IPS DF 6.9 (cell line): ENCODE measurements at regions not wholly inside any gene's neighbourhood (a gene's known extent, or its start where the extent isn't known, plus 50 kb on each side); places are given as distances from the start of the nearest gene placed in this dataset.

Experiments
- DNase-seq: peaks from one replicate; pipeline ENCODE4 v3.0.0-alpha.2; 2013; ENCODE audit warnings: low read depth, low spot score
- H3K27ac ChIP-seq: one replicate; pipeline ENCODE4 v1.5.1; 2013; ENCODE audit warnings: low read length, control low read depth
- H3K27me3 ChIP-seq: 2 replicates; pipeline ENCODE4 v1.6.1; 2013; ENCODE audit warnings: mild to moderate bottlenecking, low read length; ENCODE audit not compliant: control insufficient read depth, insufficient read depth
- H3K36me3 ChIP-seq: 2 replicates; pipeline ENCODE4 v1.6.1; 2013; ENCODE audit warnings: low read length; ENCODE audit not compliant: control insufficient read depth, insufficient read depth
- H3K4me1 ChIP-seq: 2 replicates; pipeline ENCODE4 v1.6.1; 2013; ENCODE audit warnings: low read length; ENCODE audit not compliant: control insufficient read depth, insufficient read depth
- H3K4me3 ChIP-seq: 2 replicates; pipeline ENCODE4 v1.5.1; 2013; ENCODE audit warnings: mild to moderate bottlenecking, low read length
- H3K9me3 ChIP-seq: 2 replicates; pipeline ENCODE4 v1.6.1; 2013; ENCODE audit warnings: low read length, inconsistent platforms; ENCODE audit not compliant: control insufficient read depth, insufficient read depth
- WGBS: extraction: QIAGEN DNeasy Blood & Tissue Kit; methylation state at CpG from one replicate; pipeline ENCODE4 v1.1.7; 2013; ENCODE audit warnings: mixed read lengths, missing lambda C conversion rate; ENCODE audit not compliant: insufficient read length, insufficient coverage; 5-methylcytosine and 5-hydroxymethylcytosine counted together

DNA sequence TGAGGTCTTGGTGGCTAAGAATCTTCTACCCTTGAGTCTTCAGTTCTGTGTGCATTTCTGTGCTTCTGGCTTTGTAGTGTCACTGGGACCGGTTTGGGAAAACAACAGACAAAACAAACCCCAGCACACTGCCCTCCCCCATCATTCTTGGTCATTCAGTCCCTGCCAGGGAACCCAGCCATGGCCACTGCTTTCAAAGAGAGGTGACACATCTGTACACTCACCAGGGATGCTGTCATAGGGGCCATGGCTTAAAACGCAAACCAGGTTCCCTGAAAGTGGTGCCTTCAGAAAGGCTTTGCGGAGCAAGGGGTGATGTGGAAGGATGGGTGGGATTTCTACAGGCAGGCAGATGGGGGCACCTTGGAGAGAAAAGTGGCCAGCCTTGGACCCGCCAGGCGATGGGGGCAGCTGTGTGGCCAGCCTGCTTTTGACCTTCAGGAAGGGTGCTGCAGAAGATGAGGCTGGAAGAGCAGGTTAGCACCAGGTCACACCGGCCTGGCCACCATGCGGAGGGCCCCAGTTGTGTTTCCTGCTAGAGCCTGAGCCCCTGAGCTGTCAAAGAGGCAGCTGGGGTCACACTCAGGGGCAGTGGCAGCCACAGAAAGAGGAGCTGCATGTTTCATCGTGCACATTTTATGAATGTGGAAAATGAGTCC lies 101.3 kb downstream of the INHBB start:
- Histone ChIP-seq H3K27me3 (no peaks in the 10 kb centered on the region; the same call in 1 of the 2 replicates), H3K27ac (no peak overlapping the region), H3K9me3 (no peaks in the 10 kb centered on the region), H3K4me3 (no peak overlapping the region), H3K36me3 (no peaks in the 10 kb centered on the region), H3K4me1 (peaks cover 2% of the 10 kb centered on the region; the same call in 1 of the 2 replicates)
- WGBS, result no CpG with 5 or more reads among the region's 8 CpGs
- DNase-seq, result no peak

DNA sequence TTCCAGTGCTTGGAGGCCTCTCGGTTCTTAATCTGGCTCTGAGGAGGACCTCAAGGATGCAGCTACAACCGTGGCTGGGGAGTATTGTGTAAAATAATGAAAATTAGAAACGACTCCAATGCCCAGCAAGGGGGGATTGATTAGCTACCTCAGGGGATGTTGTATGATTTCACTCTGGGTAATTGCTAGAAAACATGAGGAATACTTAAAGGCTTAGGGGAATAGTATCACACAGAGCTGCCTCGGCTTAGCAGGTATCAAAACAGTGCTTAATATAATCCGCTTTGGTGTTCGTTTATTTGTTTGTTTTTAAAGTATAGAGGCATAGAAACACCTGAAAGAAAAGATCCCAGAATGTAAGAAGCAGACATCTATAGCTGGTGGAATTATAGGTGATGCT lies 102.5 kb downstream of the INHBB start:
- no peaks in the 10 kb centered on the region for H3K36me3 ChIP-seq
- DNase-seq, result no peak
- no peaks in the 10 kb centered on the region; the same call in 1 of the 2 replicates for H3K27me3 ChIP-seq
- no peak overlapping the region for H3K27ac ChIP-seq
- no peaks in the 10 kb centered on the region for H3K4me1 ChIP-seq
- no peaks in the 10 kb centered on the region for H3K9me3 ChIP-seq
- WGBS, result no CpG with 5 or more reads among the region's 6 CpGs
- no peak overlapping the region for H3K4me3 ChIP-seq

- DNase-seq, result no peak
- no peak overlapping the region for H3K4me3 ChIP-seq
- no peaks in the 10 kb centered on the region for H3K36me3 ChIP-seq
- no peaks in the 10 kb centered on the region; the same call in 1 of the 2 replicates for H3K27me3 ChIP-seq
- no peaks in the 10 kb centered on the region for H3K9me3 ChIP-seq
- no peak overlapping the region for H3K27ac ChIP-seq
- no CpG with 5 or more reads among the region's 15 CpGs for WGBS
- H3K4me1 ChIP-seq, result no peaks in the 10 kb centered on the region
Observed at GRCh38 chr2:120448961-120449810, 103.2 kb downstream of the INHBB start.

DNA sequence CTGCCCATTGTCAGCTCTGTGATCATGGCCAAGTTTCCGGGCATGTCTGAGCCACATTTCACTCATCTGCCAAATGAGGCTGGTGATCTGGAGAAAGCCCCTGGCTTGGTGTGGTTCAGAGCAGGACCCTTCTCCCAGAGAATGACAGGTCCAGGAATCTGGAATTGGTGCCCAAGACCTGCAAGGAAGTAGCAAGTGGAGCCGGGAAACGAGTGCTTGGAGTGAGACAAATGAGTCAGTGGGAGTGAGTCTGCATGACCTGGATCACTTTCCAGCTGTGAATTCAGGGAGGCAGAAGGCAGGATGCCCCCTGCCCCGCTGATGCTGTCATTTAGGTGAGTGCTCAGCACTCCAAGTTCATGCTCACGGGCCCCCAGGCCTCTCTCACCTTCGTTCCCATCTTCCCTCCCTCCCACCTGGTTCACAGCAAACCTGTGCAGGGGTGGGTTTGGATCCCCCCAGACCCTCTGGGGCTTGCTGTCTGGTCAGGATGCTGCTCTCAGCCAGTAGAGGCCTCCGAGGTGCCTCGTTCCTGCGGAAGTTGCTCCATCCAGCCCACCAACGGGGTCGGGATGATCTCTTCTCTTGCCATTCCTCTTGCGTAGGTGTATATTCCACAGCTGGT lies 104.4 kb downstream of the INHBB start:
- H3K27ac ChIP-seq, result no peak overlapping the region
- H3K36me3 ChIP-seq, result no peaks in the 10 kb centered on the region
- H3K4me1 ChIP-seq, result no peaks in the 10 kb centered on the region
- H3K4me3 ChIP-seq, result no peak overlapping the region
- H3K27me3 ChIP-seq, result no peaks in the 10 kb centered on the region; the same call in 1 of the 2 replicates
- DNase-seq, result no peak
- WGBS, result no CpG with 5 or more reads among the region's 12 CpGs
- no peaks in the 10 kb centered on the region for H3K9me3 ChIP-seq

- Histone ChIP-seq H3K27me3 (no peaks in the 10 kb centered on the region; the same call in 1 of the 2 replicates), H3K9me3 (no peaks in the 10 kb centered on the region), H3K4me1 (no peaks in the 10 kb centered on the region), H3K4me3 (no peak overlapping the region), H3K27ac (no peak overlapping the region), H3K36me3 (no peaks in the 10 kb centered on the region)
- no peak for DNase-seq
- WGBS, result no CpG with 5 or more reads among the region's 6 CpGs
Observed at GRCh38 chr2:120451334-120451733, 105.4 kb downstream of the INHBB start.

DNA sequence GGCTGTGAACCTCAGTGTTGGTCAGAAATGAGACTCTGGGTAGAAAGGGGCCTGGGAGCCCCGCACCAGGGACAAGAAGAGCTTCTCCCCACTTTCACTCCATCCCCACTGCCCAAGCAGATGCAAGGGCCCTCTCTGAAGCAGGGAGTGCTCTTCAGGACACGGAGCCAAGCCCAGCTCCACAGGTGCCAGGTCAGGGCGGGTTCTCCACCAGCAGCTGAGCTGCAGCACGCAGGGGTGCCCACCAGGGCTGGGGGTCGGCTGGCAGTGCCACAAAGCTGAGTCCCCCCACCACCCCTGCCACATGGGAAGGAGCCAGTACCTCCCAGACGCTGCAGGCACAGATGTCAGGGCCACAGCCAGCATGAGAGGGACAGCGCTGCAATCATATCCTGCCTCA lies 106.2 kb downstream of the INHBB start:
- no CpG with 5 or more reads among the region's 7 CpGs for WGBS
- Histone ChIP-seq H3K27ac (no peak overlapping the region), H3K9me3 (no peaks in the 10 kb centered on the region), H3K4me1 (no peaks in the 10 kb centered on the region), H3K27me3 (no peaks in the 10 kb centered on the region; the same call in 1 of the 2 replicates), H3K36me3 (no peaks in the 10 kb centered on the region), H3K4me3 (no peak overlapping the region)
- DNase-seq, result no peak

GRCh38 chr2:120452945-120453634 lies 107.2 kb downstream of the INHBB start:
- WGBS, result no CpG with 5 or more reads among the region's 13 CpGs
- Histone ChIP-seq H3K4me1 (no peaks in the 10 kb centered on the region), H3K4me3 (no peak overlapping the region), H3K27ac (no peak overlapping the region), H3K36me3 (no peaks in the 10 kb centered on the region), H3K27me3 (no peaks in the 10 kb centered on the region; the same call in 1 of the 2 replicates), H3K9me3 (no peaks in the 10 kb centered on the region)
- no peak for DNase-seq

- Histone ChIP-seq H3K27me3 (no peaks in the 10 kb centered on the region; the same call in 1 of the 2 replicates), H3K27ac (no peak overlapping the region), H3K36me3 (no peaks in the 10 kb centered on the region), H3K9me3 (no peaks in the 10 kb centered on the region), H3K4me3 (no peak overlapping the region), H3K4me1 (no peaks in the 10 kb centered on the region)
- no CpG with 5 or more reads among the region's 3 CpGs for WGBS
- DNase-seq, result no peak
Observed at GRCh38 chr2:120453635-120453998, 107.7 kb downstream of the INHBB start.

GRCh38 chr2:120454654-120455385 lies 108.9 kb downstream of the INHBB start:
- Histone ChIP-seq H3K4me3 (no peak overlapping the region), H3K9me3 (no peaks in the 10 kb centered on the region), H3K36me3 (no peaks in the 10 kb centered on the region), H3K27ac (no peak overlapping the region), H3K27me3 (no peaks in the 10 kb centered on the region; the same call in 1 of the 2 replicates), H3K4me1 (no peaks in the 10 kb centered on the region)
- DNase-seq, result no peak
- WGBS, result no CpG with 5 or more reads among the region's 12 CpGs
